ENCODE measurements at regions not wholly inside any gene's neighbourhood (a gene's known extent, or its start where the extent isn't known, plus 50 kb on each side); places are given as distances from the start of the nearest gene placed in this dataset.
"Not testable (repeated sequence)": the region's sequence is repeated elsewhere in the genome, so short reads cannot be mapped to it uniquely, and the experiment has no call there.

GRCh38 chr4:86413426-86413825 is 53.6 kb upstream of the MAPK10 start:
- DNase-seq (ENCODE audit: low spot score in 2 of 2); intact Hi-C loops (cut with DNase I); H3K4me1 ChIP-seq: not testable (repeated sequence)

GRCh38 chr4:86414686-86415085 is 54.8 kb upstream of the MAPK10 start:
- Histone ChIP-seq H3K36me3 (no peaks in the 10 kb centered on the region), H3K27me3 (no peaks in the 10 kb centered on the region), H3K4me1 (no peaks in the 10 kb centered on the region), H3K27ac (no peak overlapping the region), H3K4me3 (no peak overlapping the region), H3K9me3 (peaks cover 0 to 21% of the 10 kb centered on the region in 2 donors)
- intact Hi-C loops (cut with DNase I): no loop called here
- DNase-seq (ENCODE audit: low spot score in 2 of 2): no peak
- no peak for TF ChIP-seq CTCF (IDR thresholded peaks at IDR 0.05)

More at GRCh38 chr4:86413426-86413825, 53.6 kb upstream of the MAPK10 start:
- H3K4me3 ChIP-seq, H3K27me3 ChIP-seq, H3K27ac ChIP-seq, H3K36me3 ChIP-seq: not testable (repeated sequence)
- H3K9me3 ChIP-seq: peaks cover 1 to 27% of the 10 kb centered on the region in 2 donors

GRCh38 chr4:86416081-86416480 is 56.2 kb upstream of the MAPK10 start:
- H3K4me3 ChIP-seq: no peak overlapping the region
- H3K9me3 ChIP-seq: peaks cover 0 to 13% of the 10 kb centered on the region in 2 donors
- no peaks in the 10 kb centered on the region for H3K36me3 ChIP-seq
- intact Hi-C loops (cut with DNase I): no loop called here
- no peak for DNase-seq (ENCODE audit: low spot score in 2 of 2)
- no peak for TF ChIP-seq CTCF (IDR thresholded peaks at IDR 0.05)
- no peak overlapping the region for H3K27ac ChIP-seq
- H3K27me3 ChIP-seq: no peaks in the 10 kb centered on the region
- no peaks in the 10 kb centered on the region for H3K4me1 ChIP-seq

- H3K27ac ChIP-seq: no peak overlapping the region
- no peak for TF ChIP-seq CTCF (IDR thresholded peaks at IDR 0.05)
- H3K4me3 ChIP-seq: no peak overlapping the region
- no peaks in the 10 kb centered on the region for H3K9me3 ChIP-seq
- H3K4me1 ChIP-seq: no peaks in the 10 kb centered on the region
- intact Hi-C loops (cut with DNase I): no loop called here
- no peak for DNase-seq (ENCODE audit: low spot score in 2 of 2)
- no peaks in the 10 kb centered on the region for H3K36me3 ChIP-seq
- H3K27me3 ChIP-seq: no peaks in the 10 kb centered on the region
Measured at GRCh38 chr4:86421461-86421860, 61.6 kb upstream of the MAPK10 start.

- H3K27ac ChIP-seq: no peak overlapping the region
- no peaks in the 10 kb centered on the region for H3K9me3 ChIP-seq
- H3K36me3 ChIP-seq: no peaks in the 10 kb centered on the region
- TF ChIP-seq CTCF (IDR thresholded peaks at IDR 0.05): no peak
- no peaks in the 10 kb centered on the region for H3K27me3 ChIP-seq
- H3K4me1 ChIP-seq: no peaks in the 10 kb centered on the region
- intact Hi-C loops (cut with DNase I): no loop called here
- no peak for DNase-seq (ENCODE audit: low spot score in 2 of 2)
- H3K4me3 ChIP-seq: no peak overlapping the region
Measured at GRCh38 chr4:86431543-86432116, 71.8 kb upstream of the MAPK10 start.

- H3K4me3 ChIP-seq: no peak overlapping the region
- DNase-seq (ENCODE audit: low spot score in 2 of 2): no peak
- no peak for TF ChIP-seq CTCF (IDR thresholded peaks at IDR 0.05)
- no peaks in the 10 kb centered on the region for H3K4me1 ChIP-seq
- intact Hi-C loops (cut with DNase I): no loop called here
- no peak overlapping the region for H3K27ac ChIP-seq
- H3K27me3 ChIP-seq: no peaks in the 10 kb centered on the region
- no peaks in the 10 kb centered on the region for H3K9me3 ChIP-seq
- H3K36me3 ChIP-seq: no peaks in the 10 kb centered on the region
Measured at GRCh38 chr4:86432559-86433134, 72.8 kb upstream of the MAPK10 start.
